HG03354 (cell line): ENCODE measurements at regions not wholly inside any gene's neighbourhood (a gene's known extent, or its start where the extent isn't known, plus 50 kb on each side); places are given as distances from the start of the nearest gene placed in this dataset.
"Not testable (repeated sequence)": the region's sequence is repeated elsewhere in the genome, so short reads cannot be mapped to it uniquely, and the experiment has no call there.

Source experiments
- ATAC-seq: cut with Tn5 transposase; IDR thresholded peaks from one replicate; pipeline ENCODE4 v1.9.1; 2021; ENCODE audit warnings: mild to moderate bottlenecking; ENCODE audit not compliant: unreplicated experiment, poor library complexity, severe bottlenecking

DNA sequence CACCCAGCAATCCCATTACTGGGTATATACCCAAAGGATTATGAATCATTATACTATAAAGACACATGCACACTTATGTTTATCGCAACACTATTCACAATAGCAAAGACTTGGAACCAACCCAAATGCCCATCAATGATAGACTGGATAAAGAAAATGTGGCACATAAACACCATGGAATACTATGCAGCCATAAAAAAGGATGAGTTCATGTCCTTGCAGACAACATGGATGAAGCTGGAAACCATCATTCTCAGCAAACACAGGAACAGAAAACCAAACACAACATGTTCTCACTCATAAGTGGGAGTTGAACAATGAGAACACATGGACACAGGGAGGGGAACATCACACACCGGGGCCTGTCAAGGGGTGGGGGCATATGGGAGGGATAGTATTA lies 169.1 kb upstream of the RBBP8 start:
- ATAC-seq: not testable (repeated sequence)

DNA sequence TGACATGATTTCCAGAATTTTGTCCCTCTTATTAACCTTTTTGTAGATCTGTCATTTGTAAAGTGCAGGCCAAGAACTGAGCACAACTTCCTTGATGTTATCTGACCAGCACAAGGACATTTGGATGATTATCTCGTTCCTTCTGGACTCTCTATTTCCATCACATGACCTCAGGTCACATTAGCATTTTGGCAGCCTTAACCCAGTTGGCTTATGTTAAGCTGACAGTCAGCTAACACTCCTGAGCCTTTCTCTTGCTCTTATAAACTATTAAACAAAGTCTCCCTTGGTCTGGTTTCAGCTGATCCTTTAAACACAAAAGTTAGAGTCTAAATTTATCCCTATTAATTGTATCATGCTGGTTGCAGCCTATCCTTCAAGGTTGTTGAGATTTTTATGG lies 167.2 kb upstream of the RBBP8 start:
- ATAC-seq: no peak

DNA sequence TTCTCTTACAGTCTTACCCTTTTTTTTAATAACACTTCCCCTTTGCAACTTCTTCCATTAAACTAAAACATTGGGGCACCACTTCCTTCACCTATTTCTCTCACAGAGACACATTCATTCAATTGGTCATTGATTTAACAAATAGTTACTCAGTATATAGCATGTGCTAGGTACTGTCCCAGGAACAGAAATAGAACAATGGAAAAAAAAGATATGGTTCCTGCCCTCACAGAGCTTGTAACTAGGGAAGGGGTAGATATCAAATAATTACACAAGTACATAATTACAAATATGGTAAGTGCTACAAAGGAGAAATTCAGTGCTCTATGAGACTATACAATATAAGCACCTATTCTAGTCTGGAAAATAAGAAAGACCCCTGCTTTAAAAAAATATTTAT lies 165.5 kb upstream of the RBBP8 start:
- no peak for ATAC-seq

DNA sequence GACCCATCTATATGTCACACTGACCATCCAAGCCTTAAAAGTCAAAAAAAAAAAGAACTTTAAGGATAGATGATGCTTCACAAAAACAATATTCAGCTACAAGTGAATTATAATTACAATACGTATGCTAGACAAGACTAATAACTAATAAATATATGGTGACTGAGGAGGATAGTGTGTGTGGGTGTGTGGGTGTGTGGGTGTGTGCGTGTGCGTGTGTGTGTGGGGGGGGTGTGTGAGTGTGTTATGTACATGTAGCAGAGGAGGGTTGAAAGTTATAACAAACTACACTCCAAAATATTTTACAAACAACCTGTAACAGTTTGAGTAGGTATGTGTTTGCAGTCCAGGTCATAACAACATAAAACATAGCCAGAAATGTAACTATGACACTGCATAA lies 159.2 kb upstream of the RBBP8 start:
- no peak for ATAC-seq

DNA sequence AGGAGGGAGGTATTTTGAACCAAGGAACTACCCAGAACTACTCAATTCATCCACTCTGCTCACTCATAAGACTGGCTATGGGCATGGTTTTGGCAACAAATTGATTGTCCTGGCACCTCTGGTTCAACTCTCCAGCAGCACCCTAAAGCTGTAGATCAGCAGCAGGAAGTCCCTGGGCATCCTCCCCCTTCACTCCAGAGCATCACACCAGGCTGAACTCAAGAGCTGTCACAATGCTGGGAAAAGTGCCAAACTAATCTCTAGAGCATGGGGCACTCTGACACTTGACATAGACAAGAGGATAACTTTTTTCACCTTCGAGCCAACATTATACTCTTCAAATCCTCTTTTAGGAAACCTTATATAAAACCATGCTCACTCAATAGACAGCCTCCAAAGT lies 154.1 kb upstream of the RBBP8 start:
- no peak for ATAC-seq

DNA sequence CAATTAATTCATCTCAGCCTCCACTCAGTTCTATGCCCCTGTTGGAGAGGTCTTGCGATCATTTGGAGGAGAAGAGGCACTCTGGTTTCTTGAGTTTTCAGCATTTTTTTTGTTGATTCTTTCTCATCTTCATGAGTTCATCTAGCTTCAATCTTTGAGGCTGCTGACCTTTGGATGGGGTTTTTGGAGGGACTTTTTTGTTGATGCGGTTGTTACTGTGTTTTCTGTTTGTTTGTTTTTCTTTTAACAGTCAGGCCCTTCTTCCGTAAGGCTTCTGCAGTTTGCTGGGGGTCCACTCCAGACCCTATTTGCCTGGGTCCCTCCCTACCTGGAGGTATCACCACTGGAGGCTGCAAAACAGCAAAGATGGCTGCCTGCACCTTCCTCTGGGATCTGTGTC lies 149.9 kb upstream of the RBBP8 start:
- no peak for ATAC-seq

DNA sequence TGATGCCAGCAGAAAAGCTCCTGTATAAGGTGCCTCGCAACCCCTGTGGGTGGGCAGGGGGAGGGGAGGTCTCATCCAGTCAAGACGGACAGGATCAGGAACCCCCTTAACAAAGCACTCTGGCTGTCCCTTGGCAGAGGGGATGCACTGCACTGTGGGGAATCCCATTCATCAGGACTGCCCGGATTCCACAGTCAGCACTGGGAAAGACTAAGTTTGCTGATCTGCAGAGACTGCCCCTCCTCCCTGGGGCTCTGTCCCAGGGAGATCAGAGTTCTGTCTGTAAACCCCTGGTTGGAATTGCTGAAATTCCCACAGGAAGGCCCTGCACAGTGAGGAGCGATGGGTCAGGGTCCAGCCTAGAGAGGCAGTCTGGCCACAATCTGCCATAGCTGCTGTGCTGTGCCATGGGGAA lies 149.5 kb upstream of the RBBP8 start:
- no peak for ATAC-seq

DNA sequence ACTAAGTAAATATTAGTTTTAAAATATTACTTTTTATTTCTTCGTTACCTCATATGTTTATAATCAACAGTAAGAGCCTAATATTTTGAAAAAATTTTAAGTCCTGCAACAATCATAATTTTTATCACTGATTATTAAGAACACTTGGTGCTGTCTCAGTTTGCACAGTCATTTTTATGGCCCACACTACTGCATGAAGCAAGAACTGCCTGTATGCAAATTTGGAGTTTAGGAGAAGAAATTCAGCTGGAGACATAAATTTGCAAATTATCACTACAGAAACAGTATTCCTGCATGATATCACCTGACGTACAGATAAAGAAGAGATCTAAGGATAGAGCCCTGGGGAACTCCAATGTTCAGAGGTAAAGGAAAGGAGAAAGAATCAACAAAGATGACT lies 144.1 kb upstream of the RBBP8 start:
- ATAC-seq: no peak

DNA sequence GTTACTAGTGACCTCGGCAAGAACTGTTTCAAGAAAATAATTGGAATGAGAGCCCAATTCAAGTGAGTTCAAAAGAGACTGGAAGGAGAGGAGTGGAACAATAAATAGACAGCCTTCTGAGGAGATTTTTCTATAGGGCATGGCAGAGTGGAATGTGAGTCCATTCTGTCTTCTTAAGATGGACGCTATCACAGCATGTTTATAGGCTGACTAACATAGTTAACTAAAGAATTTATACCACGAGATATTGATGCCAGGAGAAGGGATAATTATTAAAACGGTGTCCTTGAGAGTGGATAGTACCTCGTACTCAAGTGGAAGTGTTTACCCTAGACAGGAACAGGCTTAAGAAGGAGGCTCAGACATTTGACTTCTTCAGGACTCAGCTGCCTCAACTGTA lies 143.5 kb upstream of the RBBP8 start:
- ATAC-seq: no peak

DNA sequence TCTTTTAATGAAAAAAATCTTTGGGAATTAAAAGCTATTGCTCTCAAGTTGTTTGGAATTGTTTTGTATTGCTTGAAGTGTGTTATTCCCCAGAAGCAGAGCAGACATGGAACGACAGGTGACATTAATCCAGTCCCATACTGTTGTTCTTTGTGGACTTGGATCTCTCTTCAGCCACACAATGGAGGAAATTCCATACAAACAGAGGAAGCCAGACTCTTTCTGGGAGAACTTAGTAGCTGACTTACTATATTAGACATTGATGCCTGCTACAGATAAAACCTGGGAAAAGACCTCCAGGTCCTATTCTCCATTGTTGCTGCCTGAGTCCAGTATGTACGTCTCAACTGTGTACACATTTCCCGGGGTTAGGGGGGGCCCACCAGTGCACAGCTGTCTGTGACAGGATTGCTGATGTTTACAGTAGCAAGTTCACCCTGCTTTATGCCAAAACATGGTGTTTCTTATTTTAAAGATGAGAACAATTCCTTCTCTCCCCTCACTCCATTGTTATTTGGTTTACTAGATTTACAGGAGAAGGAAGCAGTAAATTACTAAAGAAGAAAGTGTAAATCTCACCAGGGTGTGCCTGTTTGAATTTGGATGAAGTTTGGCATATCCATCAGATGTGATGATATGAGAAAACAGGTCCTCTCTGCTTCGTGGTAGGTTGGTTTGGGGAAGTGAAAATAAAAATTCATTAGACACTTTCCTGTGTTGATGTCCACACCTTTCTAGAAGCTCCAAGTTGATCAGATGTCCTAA lies 142.4 kb upstream of the RBBP8 start:
- no peak for ATAC-seq

DNA sequence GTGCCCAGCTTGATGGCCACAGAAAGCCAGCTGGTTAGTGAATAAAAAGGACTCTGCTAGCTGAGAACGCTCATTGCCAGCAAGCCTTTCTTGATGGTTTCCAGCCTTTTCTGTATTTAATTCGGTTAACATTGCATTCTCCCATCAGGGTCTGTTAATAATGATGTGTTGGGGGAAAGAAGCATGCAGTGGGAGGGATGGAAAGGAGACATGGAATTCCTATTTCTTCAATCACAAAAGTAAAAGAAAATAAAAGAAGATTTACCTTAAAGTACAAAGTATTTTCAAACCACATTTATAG lies 141.9 kb upstream of the RBBP8 start:
- no peak for ATAC-seq

DNA sequence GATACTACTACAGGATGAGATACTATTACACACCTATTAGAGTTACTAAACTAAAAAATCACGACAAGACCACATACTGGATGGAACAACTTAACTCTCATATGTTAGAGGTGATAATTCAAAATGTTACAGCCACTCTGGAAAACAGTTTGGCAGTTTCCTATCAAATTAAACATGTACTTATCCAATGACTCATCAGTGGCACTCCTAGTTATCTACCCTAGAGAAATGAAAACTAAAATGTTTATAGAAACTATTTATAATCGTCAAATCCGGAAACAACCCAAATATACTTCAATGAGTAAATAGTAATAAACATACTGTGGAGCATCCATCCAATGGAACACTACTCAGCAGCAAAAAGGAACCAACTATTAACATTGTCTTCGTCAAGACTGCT lies 137.0 kb upstream of the RBBP8 start:
- no peak for ATAC-seq

DNA sequence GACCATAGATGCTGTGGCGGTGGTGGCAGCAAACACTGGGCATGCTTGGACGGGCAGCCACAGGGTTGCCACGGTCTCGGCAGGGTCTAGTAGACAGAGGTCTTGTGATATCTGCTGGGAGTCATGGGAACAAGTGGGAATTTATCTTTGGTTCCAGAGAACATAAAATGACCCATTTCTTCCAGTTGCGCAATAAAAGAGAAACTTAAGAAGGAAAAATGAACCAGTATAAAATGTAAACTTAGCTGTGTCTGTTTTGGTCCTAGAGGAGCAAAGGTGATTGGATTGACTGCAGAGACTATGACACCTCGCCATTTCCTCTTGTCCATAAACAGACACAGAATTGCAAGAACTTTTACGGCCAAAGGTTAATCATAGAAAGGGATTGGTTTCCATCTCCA lies 132.6 kb upstream of the RBBP8 start:
- no peak for ATAC-seq

DNA sequence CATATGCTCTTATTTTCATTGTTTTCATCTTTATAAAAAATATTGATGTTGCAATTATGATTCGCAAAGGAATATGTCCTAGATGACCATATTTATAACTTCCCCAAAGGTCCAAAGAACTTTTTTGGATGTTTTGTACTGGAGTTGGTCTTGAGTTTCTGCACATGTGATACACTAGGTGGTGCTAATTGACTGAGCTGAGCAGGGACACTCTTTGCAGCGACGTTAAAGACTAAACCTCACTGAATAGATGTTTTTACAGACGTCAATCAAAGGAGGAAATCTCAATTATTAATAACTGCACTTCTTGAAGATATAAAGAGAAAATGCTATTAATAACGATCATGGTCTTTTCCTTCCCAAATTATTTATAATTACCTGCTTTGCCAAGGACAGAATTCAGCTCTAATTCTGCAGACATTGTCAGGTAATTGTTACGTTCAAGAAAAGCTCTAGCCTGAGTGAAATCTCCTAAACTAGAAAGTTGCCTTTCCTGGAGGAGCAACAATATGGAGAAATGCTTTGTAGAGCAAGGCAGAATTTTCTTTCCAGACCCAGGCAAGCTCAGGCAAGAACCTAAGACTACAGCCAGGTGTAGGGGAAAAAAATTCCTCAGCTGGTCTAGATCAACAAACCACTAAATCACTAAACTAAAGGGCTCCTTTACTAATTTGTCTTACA lies 119.3 kb upstream of the RBBP8 start:
- peak; percentile 57 for ATAC-seq

DNA sequence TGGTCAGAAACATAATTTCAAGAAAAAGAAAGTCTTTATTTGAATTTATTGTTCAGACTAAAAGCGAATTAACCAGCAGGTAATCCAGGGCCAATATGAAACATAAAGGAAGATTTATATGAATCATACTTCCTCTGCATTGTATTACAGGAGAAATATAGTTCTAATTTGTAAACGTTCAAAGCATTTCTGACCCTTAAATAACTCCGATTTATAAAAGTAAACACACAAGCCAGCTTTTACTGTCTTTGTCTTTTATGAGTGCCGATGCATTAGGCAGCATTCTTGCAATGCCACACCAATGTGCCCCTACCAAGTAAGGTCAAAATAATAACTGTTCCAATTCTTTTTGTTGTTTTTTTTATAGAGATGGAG lies 118.8 kb upstream of the RBBP8 start:
- no peak for ATAC-seq

DNA sequence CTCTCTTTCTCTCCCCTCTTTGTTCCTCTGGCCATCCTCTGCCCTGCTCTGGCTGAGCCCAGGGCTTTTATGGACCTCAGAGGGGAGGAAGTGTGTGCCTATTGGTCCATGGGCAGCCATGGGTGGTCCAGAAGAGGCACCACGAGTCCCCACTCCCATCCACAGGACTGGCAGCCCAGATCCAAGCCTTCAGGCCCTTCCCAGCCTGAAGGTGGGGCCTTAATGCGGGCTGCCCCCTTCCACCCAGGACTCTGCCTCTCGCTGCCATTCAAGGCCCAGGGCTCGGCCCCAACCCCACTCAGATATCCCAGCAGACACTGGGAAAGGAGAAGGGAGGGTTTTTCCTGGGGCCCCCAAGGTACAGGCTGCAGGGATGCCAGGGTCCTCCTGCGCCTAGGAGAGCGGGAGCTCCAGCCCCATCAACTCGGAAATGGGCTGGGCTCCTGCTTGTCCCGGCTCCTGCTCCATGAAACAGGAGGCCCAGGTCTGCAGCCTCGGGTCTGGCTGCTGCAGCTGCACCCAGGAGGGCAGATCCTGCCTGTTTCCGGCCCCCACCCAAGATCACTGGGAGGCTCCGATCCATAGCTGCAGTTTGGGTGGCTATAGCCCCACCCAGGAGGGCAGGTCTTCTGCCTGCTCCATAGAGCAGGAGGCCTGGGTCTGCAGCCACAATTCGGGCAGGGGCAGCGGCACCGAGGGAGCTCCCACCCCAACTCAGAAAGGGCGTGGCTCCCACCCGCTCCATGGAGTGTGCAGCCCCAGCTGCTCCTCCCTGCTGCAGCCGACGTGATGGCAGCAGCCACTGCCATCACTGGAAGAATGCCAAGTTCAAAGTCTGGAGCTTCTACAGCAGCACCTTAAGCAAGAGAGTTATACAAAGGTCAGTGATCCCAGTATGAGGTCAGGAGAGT lies 116.6 kb upstream of the RBBP8 start:
- no peak for ATAC-seq

DNA sequence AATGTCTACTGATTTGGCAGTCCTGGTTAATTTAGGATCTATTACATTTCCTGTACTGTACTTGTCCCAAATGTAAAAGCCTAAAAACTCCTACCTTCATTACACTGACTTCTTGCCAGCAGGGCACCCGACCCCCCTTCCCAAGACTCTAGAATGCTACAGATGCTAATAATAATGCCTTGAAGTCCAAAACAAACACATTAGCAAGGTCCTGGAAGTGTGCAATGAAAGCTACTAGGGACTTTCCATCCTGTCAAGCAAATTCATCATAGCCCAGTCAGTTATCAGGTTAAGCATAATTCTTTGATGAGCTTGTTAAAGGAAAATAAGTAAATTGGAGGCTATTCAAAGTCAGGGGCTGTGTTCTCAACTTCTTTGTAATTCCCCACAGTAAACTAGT lies 115.3 kb upstream of the RBBP8 start:
- ATAC-seq: no peak

DNA sequence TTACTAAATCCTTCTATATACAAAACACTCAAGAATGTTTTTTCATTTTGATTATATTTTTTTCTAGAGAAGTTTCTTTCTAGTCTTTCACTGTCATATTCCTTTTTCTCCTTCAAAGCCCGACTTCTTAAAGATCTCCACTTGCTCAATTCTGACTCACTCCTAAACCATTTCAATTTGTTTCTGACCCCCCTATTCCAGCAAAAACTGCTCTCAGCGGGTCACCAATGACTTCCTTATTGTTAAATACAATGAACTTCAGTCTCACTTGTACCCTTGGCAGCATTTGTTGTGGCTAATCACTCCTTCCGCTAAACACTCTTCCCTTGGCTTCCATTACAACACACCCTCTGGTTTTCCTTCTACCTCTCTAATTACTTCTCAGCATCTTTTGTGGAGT lies 111.1 kb upstream of the RBBP8 start:
- ATAC-seq: no peak

DNA sequence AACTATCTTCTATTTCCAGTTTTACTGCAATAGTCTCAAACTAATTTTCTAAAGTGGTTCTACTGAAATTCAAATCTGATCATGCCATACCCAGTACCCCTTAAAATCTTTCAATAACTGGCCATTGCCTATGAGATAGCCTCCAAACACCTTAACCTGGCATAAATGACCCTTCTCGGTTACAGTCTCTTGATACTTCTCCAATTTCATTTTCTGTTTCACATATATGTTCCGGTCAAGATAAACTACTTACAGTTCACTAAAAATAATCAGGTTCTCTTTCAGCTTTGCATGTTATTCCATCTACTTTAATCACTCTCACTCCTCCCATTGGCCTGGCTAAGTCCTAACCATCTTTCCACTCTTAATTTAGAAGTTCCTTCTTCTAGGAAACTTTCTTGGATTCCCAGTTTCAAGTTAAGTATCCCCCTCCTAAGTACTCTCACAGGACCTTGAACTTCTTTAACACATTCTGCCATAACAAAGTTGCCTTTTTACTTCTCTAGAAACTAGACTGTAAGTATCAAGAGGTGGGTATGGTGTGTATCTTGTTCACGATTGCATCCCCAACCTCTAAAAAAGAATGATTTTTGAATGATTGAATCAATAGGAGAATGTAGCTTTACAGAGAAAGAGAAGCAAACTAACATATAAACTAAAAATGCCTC lies 110.2 kb upstream of the RBBP8 start:
- peak; percentile 84 for ATAC-seq

DNA sequence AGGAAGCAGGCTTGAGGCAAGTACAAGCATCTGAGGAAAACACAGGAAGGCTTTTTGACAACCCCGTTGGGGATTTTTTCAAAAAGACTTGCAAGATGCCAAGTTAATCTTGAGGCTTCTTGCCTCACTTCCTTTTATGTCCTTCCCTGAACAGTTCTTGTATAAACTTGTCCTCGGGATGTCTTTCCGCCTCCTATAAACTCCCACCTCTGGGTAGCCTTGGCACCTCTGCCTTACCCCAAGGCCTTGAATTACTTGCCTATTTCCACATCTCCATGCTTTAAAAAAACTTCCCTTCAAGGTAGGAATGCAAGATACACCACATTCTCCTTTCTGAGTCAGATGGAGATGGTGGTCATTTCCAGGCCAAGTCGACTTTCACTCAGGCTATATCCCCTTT lies 106.4 kb upstream of the RBBP8 start:
- ATAC-seq: no peak
